ENCODE measurements at regions not wholly inside any gene's neighbourhood (a gene's known extent, or its start where the extent isn't known, plus 50 kb on each side); places are given as distances from the start of the nearest gene placed in this dataset.
"Not testable (repeated sequence)": the region's sequence is repeated elsewhere in the genome, so short reads cannot be mapped to it uniquely, and the experiment has no call there.

GRCh38 chr5:29126462-29126861 is 2067.0 kb upstream of the CDH6 start:
- TF ChIP-seq CTCF (IDR thresholded peaks at IDR 0.05; ENCODE audit: low read depth, low read length, poor library complexity, severe bottlenecking); EZH2phosphoT487 (IDR thresholded peaks at IDR 0.05; ENCODE audit: borderline replicate concordance, low read length): not testable (repeated sequence)
